ENCODE measurements at regions not wholly inside any gene's neighbourhood (a gene's known extent, or its start where the extent isn't known, plus 50 kb on each side); places are given as distances from the start of the nearest gene placed in this dataset.

- ChIA-PET CTCF (no interaction called here), POLR2A (no interaction called here)
- H3K4me1 ChIP-seq (ENCODE audit: insufficient read depth, low read length), result no peaks in the 10 kb centered on the region
- peaks cover 0 to 28% of the 10 kb centered on the region in 2 experiments for H3K9me3 ChIP-seq (ENCODE audit: control insufficient read depth in 1 of 2, insufficient read depth in 1 of 2, low read length in 2 of 2)
- H3K4me3 ChIP-seq (ENCODE audit: low read length), result no peak overlapping the region
- DNase-seq, result peak in 2 of 14 experiments; percentile 2
- Mint-ChIP-seq H3K4me1 (ENCODE audit: low read depth) (no peaks in the 10 kb centered on the region), H3K27ac (no peak overlapping the region), H3K27me3 (no peaks in the 10 kb centered on the region), H3K4me3 (no peak overlapping the region), H3K36me3 (ENCODE audit: low read depth) (no peaks in the 10 kb centered on the region), H3K9me3 (peaks cover 2% of the 10 kb centered on the region)
- ATAC-seq (ENCODE audit: poor library complexity), result no peak
- H3K27ac ChIP-seq (ENCODE audit: low read depth in 1 of 2, low read length in 2 of 2), result no peak overlapping the region
- TF ChIP-seq CTCF (IDR thresholded peaks at IDR 0.05), result no peak
- H3K36me3 ChIP-seq (ENCODE audit: insufficient read depth, low read length), result no peaks in the 10 kb centered on the region
- intact Hi-C loops (cut with DNase I, micrococcal nuclease), result no loop called here
- H3K27me3 ChIP-seq (ENCODE audit: control insufficient read depth in 1 of 2, insufficient read depth in 2 of 2, low read length in 2 of 2), result peaks cover 0 to 2% of the 10 kb centered on the region in 2 experiments
These were observed 2798.7 kb upstream of the TEKT4 start for GRCh38 chr2:92072461-92073035.

- POLR2A ChIA-PET, result no interaction called here
These were observed 2798.0 kb upstream of the TEKT4 start for GRCh38 chr2:92073036-92073814.

GRCh38 chr2:92073815-92074548, 2797.2 kb upstream of the TEKT4 start:
- H3K27ac ChIP-seq (ENCODE audit: low read depth in 1 of 2, low read length in 2 of 2), result no peak overlapping the region
- CTCF ChIA-PET, result no interaction called here
- no peak overlapping the region for H3K4me3 ChIP-seq (ENCODE audit: low read length)
- no peak for TF ChIP-seq CTCF (IDR thresholded peaks at IDR 0.05)
- POLR2A ChIA-PET, result no interaction called here
- intact Hi-C loops (cut with DNase I, micrococcal nuclease), result no loop called here
- peaks cover 0 to 28% of the 10 kb centered on the region in 2 experiments for H3K9me3 ChIP-seq (ENCODE audit: control insufficient read depth in 1 of 2, insufficient read depth in 1 of 2, low read length in 2 of 2)
- Mint-ChIP-seq H3K36me3 (ENCODE audit: low read depth) (peaks cover 6% of the 10 kb centered on the region), H3K4me3 (no peak overlapping the region), H3K27ac (no peak overlapping the region), H3K4me1 (ENCODE audit: low read depth) (no peaks in the 10 kb centered on the region), H3K27me3 (no peaks in the 10 kb centered on the region), H3K9me3 (peaks cover 1% of the 10 kb centered on the region)
- H3K4me1 ChIP-seq (ENCODE audit: insufficient read depth, low read length), result no peaks in the 10 kb centered on the region
- H3K36me3 ChIP-seq (ENCODE audit: insufficient read depth, low read length), result no peaks in the 10 kb centered on the region
- peaks cover 0 to 2% of the 10 kb centered on the region in 2 experiments for H3K27me3 ChIP-seq (ENCODE audit: control insufficient read depth in 1 of 2, insufficient read depth in 2 of 2, low read length in 2 of 2)
- DNase-seq (peak in 1 of 14 experiments; percentile 2), ATAC-seq (ENCODE audit: poor library complexity) (no peak)

More at GRCh38 chr2:92073036-92073814, 2798.0 kb upstream of the TEKT4 start:
- Mint-ChIP-seq H3K4me1 (ENCODE audit: low read depth) (no peaks in the 10 kb centered on the region), H3K27ac (no peak overlapping the region), H3K4me3 (no peak overlapping the region), H3K27me3 (no peaks in the 10 kb centered on the region), H3K9me3 (peaks cover 2% of the 10 kb centered on the region), H3K36me3 (ENCODE audit: low read depth) (peaks cover 1% of the 10 kb centered on the region)
- Histone ChIP-seq H3K27ac (ENCODE audit: low read depth in 1 of 2, low read length in 2 of 2) (no peak overlapping the region), H3K4me1 (ENCODE audit: insufficient read depth, low read length) (no peaks in the 10 kb centered on the region), H3K9me3 (ENCODE audit: control insufficient read depth in 1 of 2, insufficient read depth in 1 of 2, low read length in 2 of 2) (peaks cover 0 to 28% of the 10 kb centered on the region in 2 experiments), H3K27me3 (ENCODE audit: control insufficient read depth in 1 of 2, insufficient read depth in 2 of 2, low read length in 2 of 2) (peaks cover 0 to 2% of the 10 kb centered on the region in 2 experiments), H3K4me3 (ENCODE audit: low read length) (no peak overlapping the region), H3K36me3 (ENCODE audit: insufficient read depth, low read length) (no peaks in the 10 kb centered on the region)
- intact Hi-C loops (cut with DNase I, micrococcal nuclease), result no loop called here
- CTCF ChIA-PET, result no interaction called here
- DNase-seq (peak in 2 of 14 experiments; percentile 1 to 2), ATAC-seq (ENCODE audit: poor library complexity) (no peak)
- no peak for TF ChIP-seq CTCF (IDR thresholded peaks at IDR 0.05)

All from CD4-positive, alpha-beta T cell (primary cell).